ENCODE measurements at regions not wholly inside any gene's neighbourhood (a gene's known extent, or its start where the extent isn't known, plus 50 kb on each side); places are given as distances from the start of the nearest gene placed in this dataset.

DNA sequence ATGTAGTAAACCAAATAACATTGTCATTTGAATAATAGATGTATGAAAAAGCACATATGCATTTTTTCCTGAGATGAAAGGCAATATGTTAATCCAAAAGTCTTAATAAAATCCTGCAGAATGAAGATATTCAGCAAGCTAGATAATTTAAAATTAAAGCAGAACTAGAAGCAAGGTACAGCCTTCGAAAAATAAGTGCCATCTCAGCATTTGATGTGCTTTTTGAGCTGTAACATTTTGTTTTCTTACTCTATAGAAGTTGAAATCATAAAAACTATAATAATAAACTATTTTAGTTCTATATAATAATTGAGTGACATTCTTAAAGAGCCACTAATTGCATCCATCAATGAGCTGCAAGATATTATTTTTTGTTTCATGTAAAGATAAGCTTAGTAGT is 410.4 kb upstream of the TRAM1L1 start:
- Histone ChIP-seq H3K27ac (replicated peaks) (no peak overlapping the region), H3K4me3 (replicated peaks; ENCODE audit: insufficient read depth, low read length) (no peak overlapping the region), H3K27me3 (ENCODE audit: insufficient read depth, poor library complexity, severe bottlenecking) (no peaks in the 10 kb centered on the region)
- DNase-seq (ENCODE audit: low read depth in 1 of 2, low spot score in 1 of 2), result no peak
- TF ChIP-seq GABPA (IDR thresholded peaks at IDR 0.05; ENCODE audit: low read depth) (no peak), SPI1 (IDR thresholded peaks at IDR 0.05; ENCODE audit: borderline replicate concordance, low read depth) (no peak), POLR2AphosphoS5 (IDR thresholded peaks at IDR 0.05; ENCODE audit: low read depth) (no peak)
- TF ChIP-seq, protein P1, sequence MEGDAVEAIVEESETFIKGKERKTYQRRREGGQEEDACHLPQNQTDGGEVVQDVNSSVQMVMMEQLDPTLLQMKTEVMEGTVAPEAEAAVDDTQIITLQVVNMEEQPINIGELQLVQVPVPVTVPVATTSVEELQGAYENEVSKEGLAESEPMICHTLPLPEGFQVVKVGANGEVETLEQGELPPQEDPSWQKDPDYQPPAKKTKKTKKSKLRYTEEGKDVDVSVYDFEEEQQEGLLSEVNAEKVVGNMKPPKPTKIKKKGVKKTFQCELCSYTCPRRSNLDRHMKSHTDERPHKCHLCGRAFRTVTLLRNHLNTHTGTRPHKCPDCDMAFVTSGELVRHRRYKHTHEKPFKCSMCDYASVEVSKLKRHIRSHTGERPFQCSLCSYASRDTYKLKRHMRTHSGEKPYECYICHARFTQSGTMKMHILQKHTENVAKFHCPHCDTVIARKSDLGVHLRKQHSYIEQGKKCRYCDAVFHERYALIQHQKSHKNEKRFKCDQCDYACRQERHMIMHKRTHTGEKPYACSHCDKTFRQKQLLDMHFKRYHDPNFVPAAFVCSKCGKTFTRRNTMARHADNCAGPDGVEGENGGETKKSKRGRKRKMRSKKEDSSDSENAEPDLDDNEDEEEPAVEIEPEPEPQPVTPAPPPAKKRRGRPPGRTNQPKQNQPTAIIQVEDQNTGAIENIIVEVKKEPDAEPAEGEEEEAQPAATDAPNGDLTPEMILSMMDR (IDR thresholded peaks at IDR 0.05; ENCODE audit: insufficient read depth, low read length), result no peak
- TF ChIP-seq, protein P2, sequence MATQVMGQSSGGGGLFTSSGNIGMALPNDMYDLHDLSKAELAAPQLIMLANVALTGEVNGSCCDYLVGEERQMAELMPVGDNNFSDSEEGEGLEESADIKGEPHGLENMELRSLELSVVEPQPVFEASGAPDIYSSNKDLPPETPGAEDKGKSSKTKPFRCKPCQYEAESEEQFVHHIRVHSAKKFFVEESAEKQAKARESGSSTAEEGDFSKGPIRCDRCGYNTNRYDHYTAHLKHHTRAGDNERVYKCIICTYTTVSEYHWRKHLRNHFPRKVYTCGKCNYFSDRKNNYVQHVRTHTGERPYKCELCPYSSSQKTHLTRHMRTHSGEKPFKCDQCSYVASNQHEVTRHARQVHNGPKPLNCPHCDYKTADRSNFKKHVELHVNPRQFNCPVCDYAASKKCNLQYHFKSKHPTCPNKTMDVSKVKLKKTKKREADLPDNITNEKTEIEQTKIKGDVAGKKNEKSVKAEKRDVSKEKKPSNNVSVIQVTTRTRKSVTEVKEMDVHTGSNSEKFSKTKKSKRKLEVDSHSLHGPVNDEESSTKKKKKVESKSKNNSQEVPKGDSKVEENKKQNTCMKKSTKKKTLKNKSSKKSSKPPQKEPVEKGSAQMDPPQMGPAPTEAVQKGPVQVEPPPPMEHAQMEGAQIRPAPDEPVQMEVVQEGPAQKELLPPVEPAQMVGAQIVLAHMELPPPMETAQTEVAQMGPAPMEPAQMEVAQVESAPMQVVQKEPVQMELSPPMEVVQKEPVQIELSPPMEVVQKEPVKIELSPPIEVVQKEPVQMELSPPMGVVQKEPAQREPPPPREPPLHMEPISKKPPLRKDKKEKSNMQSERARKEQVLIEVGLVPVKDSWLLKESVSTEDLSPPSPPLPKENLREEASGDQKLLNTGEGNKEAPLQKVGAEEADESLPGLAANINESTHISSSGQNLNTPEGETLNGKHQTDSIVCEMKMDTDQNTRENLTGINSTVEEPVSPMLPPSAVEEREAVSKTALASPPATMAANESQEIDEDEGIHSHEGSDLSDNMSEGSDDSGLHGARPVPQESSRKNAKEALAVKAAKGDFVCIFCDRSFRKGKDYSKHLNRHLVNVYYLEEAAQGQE (IDR thresholded peaks at IDR 0.05; ENCODE audit: insufficient replicate concordance, low read depth), result no peak

GRCh38 chr4:117512414-117512813 is 427.0 kb upstream of the TRAM1L1 start:
- no peaks in the 10 kb centered on the region for H3K27me3 ChIP-seq (ENCODE audit: insufficient read depth, poor library complexity, severe bottlenecking)
- no peak overlapping the region for H3K4me3 ChIP-seq (replicated peaks; ENCODE audit: insufficient read depth, low read length)
- TF ChIP-seq, protein P2 (IDR thresholded peaks at IDR 0.05; ENCODE audit: insufficient replicate concordance, low read depth), result no peak
- TF ChIP-seq, protein P1 (IDR thresholded peaks at IDR 0.05; ENCODE audit: insufficient read depth, low read length), result no peak
- TF ChIP-seq SPI1 (IDR thresholded peaks at IDR 0.05; ENCODE audit: borderline replicate concordance, low read depth) (no peak), GABPA (IDR thresholded peaks at IDR 0.05; ENCODE audit: low read depth) (no peak), POLR2AphosphoS5 (IDR thresholded peaks at IDR 0.05; ENCODE audit: low read depth) (no peak)
- no peak overlapping the region for H3K27ac ChIP-seq (replicated peaks)
- DNase-seq (ENCODE audit: low read depth in 1 of 2, low spot score in 1 of 2), result no peak

- Histone ChIP-seq H3K4me3 (replicated peaks; ENCODE audit: insufficient read depth, low read length) (no peak overlapping the region), H3K27ac (replicated peaks) (no peak overlapping the region), H3K27me3 (ENCODE audit: insufficient read depth, poor library complexity, severe bottlenecking) (no peaks in the 10 kb centered on the region)
- TF ChIP-seq, protein P1 (IDR thresholded peaks at IDR 0.05; ENCODE audit: insufficient read depth, low read length), result no peak
- TF ChIP-seq, protein P2 (IDR thresholded peaks at IDR 0.05; ENCODE audit: insufficient replicate concordance, low read depth), result no peak
- no peak for TF ChIP-seq POLR2AphosphoS5 (IDR thresholded peaks at IDR 0.05; ENCODE audit: low read depth)
- no peak for TF ChIP-seq SPI1 (IDR thresholded peaks at IDR 0.05; ENCODE audit: borderline replicate concordance, low read depth)
- no peak for TF ChIP-seq GABPA (IDR thresholded peaks at IDR 0.05; ENCODE audit: low read depth)
- no peak for DNase-seq (ENCODE audit: low read depth in 1 of 2, low spot score in 1 of 2)
Observed at GRCh38 chr4:117514391-117515175, 429.2 kb upstream of the TRAM1L1 start.
